Neural crest cell (in vitro differentiated cells): ENCODE measurements at regions not wholly inside any gene's neighbourhood (a gene's known extent, or its start where the extent isn't known, plus 50 kb on each side); places are given as distances from the start of the nearest gene placed in this dataset.

Experiments
- DNase-seq: peaks from one replicate; pipeline ENCODE4 v3.0.0; 2021; ENCODE audit warnings: low read depth, mixed read lengths, low spot score
- H3K27ac Mint-ChIP-seq: one replicate; pipeline ENCODE4 v1.8.0; 2021; ENCODE audit warnings: mild to moderate bottlenecking, mixed read lengths; ENCODE audit not compliant: unreplicated experiment
- H3K27me3 Mint-ChIP-seq: 2 replicates; pipeline ENCODE4 v1.8.0; 2021; ENCODE audit warnings: low read depth, mild to moderate bottlenecking, mixed read lengths
- H3K36me3 Mint-ChIP-seq: 2 replicates; pipeline ENCODE4 v1.8.0; 2021; ENCODE audit warnings: low read depth, mild to moderate bottlenecking, mixed read lengths
- H3K4me1 Mint-ChIP-seq: 2 replicates; pipeline ENCODE4 v1.8.0; 2021; ENCODE audit warnings: mixed read lengths
- H3K4me3 Mint-ChIP-seq: one replicate; pipeline ENCODE4 v1.8.0; 2021; ENCODE audit warnings: mild to moderate bottlenecking, mixed read lengths
- H3K9me3 Mint-ChIP-seq: 2 replicates; pipeline ENCODE4 v1.8.0; 2021; ENCODE audit warnings: mixed read lengths
- CTCF ChIP-seq: fragments of 200-600 bp; sonication (generic); conservative IDR thresholded peaks from 2 replicates; pipeline ENCODE4 v1.5.0; 2021; ENCODE audit warnings: antibody characterized with exemption, mild to moderate bottlenecking

GRCh38 chr17:63304704-63305261 lies 141.3 kb downstream of the CYB561 start:
- Mint-ChIP-seq H3K4me1 (no peaks in the 10 kb centered on the region), H3K36me3 (peaks cover 32% of the 10 kb centered on the region), H3K4me3 (no peak overlapping the region), H3K27me3 (no peaks in the 10 kb centered on the region), H3K9me3 (peaks cover 22% of the 10 kb centered on the region), H3K27ac (no peak overlapping the region)
- no peak for DNase-seq
- TF ChIP-seq CTCF, result no peak

DNA sequence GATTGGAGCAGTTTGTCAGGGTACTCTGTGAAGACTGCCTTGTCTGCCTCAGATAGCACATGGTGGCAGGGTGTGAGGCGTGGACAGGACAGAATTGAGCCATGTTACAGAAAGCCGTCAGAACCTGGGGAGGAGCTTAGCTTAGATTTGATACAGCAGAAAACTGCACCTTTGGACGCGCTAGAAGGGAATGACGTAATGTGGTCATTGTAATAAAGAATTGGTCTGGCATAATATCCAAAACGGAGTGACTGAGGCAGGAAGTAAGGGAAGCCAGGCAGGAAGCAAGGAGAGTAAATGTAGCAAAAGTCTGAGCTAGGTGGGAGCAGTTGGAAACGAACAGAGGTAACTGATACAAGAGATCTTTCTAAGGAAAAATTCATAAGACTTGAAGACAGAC lies 140.2 kb downstream of the CYB561 start:
- DNase-seq, result no peak
- no peak for TF ChIP-seq CTCF
- Mint-ChIP-seq H3K27ac (no peak overlapping the region), H3K36me3 (peaks cover 31% of the 10 kb centered on the region), H3K27me3 (no peaks in the 10 kb centered on the region), H3K4me1 (no peaks in the 10 kb centered on the region), H3K4me3 (no peak overlapping the region), H3K9me3 (peaks cover 20% of the 10 kb centered on the region)

DNA sequence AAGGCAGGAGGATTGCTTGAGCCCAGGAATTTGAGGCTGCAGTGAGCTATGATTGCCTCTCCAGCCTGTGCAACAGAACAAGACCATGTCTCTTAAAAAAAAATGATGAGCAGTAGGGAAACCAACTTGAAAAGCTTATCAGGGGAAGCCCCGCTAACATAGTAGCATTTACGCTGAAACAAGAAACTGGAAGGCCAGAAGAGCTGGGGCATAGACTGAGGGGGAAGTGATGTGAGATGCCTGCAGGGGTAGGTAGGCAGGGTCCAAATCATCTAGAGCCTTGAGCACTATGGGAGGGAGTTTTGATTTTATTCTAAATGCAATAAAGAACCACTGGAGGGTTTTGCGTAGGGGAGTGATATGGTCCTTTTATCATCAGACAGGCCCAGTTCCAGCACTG lies 139.3 kb downstream of the CYB561 start:
- Mint-ChIP-seq H3K9me3 (peaks cover 18% of the 10 kb centered on the region), H3K27me3 (no peaks in the 10 kb centered on the region), H3K4me1 (no peaks in the 10 kb centered on the region), H3K4me3 (no peak overlapping the region), H3K27ac (no peak overlapping the region), H3K36me3 (peaks cover 28% of the 10 kb centered on the region)
- DNase-seq, result no peak
- no peak for TF ChIP-seq CTCF

DNA sequence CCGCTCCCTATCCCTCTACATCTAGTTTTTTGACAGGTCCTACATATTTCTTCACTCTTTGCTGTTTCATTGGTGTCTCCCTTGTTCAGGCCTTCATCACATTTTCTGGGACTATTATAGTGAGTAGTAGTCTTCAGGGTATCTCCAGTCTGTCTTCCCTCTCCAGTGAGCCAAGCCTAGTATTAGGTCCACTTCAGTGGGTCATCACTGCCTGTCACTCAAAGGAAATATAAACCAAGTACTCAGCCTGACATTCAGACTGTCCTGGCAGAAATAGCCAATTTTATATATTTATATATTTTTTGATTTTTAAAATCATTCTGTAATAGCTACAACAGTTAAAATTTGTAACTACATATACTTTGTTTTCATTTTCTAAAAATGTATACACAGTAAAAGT lies 137.8 kb downstream of the CYB561 start:
- peaks cover 21% of the 10 kb centered on the region for H3K36me3 Mint-ChIP-seq
- no peak for DNase-seq
- peaks cover 17% of the 10 kb centered on the region for H3K9me3 Mint-ChIP-seq
- H3K27ac Mint-ChIP-seq, result no peak overlapping the region
- H3K4me3 Mint-ChIP-seq, result no peak overlapping the region
- no peaks in the 10 kb centered on the region for H3K4me1 Mint-ChIP-seq
- no peak for TF ChIP-seq CTCF
- H3K27me3 Mint-ChIP-seq, result no peaks in the 10 kb centered on the region

DNA sequence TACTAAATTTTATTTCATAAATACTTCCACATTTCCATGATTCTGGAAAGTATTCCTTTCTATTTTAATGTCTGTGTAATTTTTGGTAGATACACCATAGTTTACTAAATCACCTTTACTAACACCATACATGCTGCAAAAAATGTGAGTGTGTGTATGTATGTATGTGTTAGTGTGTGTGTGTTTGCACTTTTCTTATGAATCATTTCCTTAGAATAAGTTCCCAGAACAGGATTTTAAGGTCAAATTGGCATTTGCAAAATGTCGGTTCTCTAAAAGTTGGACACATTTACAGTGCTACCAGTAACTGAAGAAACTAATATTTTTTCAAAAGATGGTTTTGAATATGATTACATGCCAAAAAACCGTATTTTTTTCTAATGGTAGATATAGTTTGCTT lies 137.1 kb downstream of the CYB561 start:
- H3K4me3 Mint-ChIP-seq, result no peak overlapping the region

More for the DNA sequence above, 137.1 kb downstream of the CYB561 start:
- H3K9me3 Mint-ChIP-seq, result peaks cover 10% of the 10 kb centered on the region
- no peak for DNase-seq
- no peak for TF ChIP-seq CTCF
- H3K4me1 Mint-ChIP-seq, result no peaks in the 10 kb centered on the region
- no peaks in the 10 kb centered on the region for H3K27me3 Mint-ChIP-seq
- peaks cover 14% of the 10 kb centered on the region for H3K36me3 Mint-ChIP-seq
- H3K27ac Mint-ChIP-seq, result no peak overlapping the region
